ENCODE measurements at regions not wholly inside any gene's neighbourhood (a gene's known extent, or its start where the extent isn't known, plus 50 kb on each side); places are given as distances from the start of the nearest gene placed in this dataset.

GRCh38 chr4:115674485-115674884 lies 561.1 kb upstream of the NDST4 start:
- no peak for ATAC-seq
- Histone ChIP-seq H3K4me2 (no peak overlapping the region), H3K79me2 (replicated peaks; ENCODE audit: insufficient read depth) (no peaks in the 10 kb centered on the region)

More at GRCh38 chr4:115674485-115674884, 561.1 kb upstream of the NDST4 start:
- no peaks in the 10 kb centered on the region for H3K36me3 ChIP-seq (ENCODE audit: insufficient read depth)
- H3K4me1 ChIP-seq (ENCODE audit: insufficient read depth), result no peaks in the 10 kb centered on the region
- TF ChIP-seq STAT1 (IDR thresholded peaks at IDR 0.05; ENCODE audit: unreplicated experiment) (no peak), REST (IDR thresholded peaks at IDR 0.05; ENCODE audit: unreplicated experiment) (no peak), CTCF (conservative IDR thresholded peaks at IDR 0.05; ENCODE audit: low read depth in 2 of 2) (no peak), ZNF462 (CRISPR knock-in tag; IDR thresholded peaks at IDR 0.05) (no peak), ZNF114 (CRISPR knock-in tag; IDR thresholded peaks at IDR 0.05) (no peak), CREB1 (CRISPR knock-in tag; IDR thresholded peaks at IDR 0.05; ENCODE audit: low read depth) (no peak), ZNF331 (CRISPR knock-in tag; IDR thresholded peaks at IDR 0.05; ENCODE audit: low read depth) (no peak), POLR2AphosphoS5 (IDR thresholded peaks at IDR 0.05; ENCODE audit: low read depth) (no peak), EZH2phosphoT487 (IDR thresholded peaks at IDR 0.05; ENCODE audit: unreplicated experiment) (no peak), JUNB (IDR thresholded peaks at IDR 0.05; ENCODE audit: unreplicated experiment) (no peak), ETS1 (IDR thresholded peaks at IDR 0.05) (no peak), NANOG (IDR thresholded peaks at IDR 0.05; ENCODE audit: borderline replicate concordance) (no peak), EZH2 (IDR thresholded peaks at IDR 0.05; ENCODE audit: low read depth, unreplicated experiment) (no peak)
- Mint-ChIP-seq H3K27ac (no peak overlapping the region), H3K4me3 (no peak overlapping the region), H3K27me3 (ENCODE audit: insufficient read depth, low read depth, poor library complexity) (no peaks in the 10 kb centered on the region), H3K9me3 (peaks cover 4% of the 10 kb centered on the region; the same call in 2 of the 3 replicates), H3K4me1 (no peaks in the 10 kb centered on the region), H3K36me3 (ENCODE audit: low read depth) (peaks cover 7% of the 10 kb centered on the region; the same call in 1 of the 3 replicates)
- H3K27me3 ChIP-seq (ENCODE audit: insufficient read depth), result no peaks in the 10 kb centered on the region
- H3K27ac ChIP-seq (ENCODE audit: low read depth), result no peak overlapping the region
- no peak overlapping the region for H2AFZ ChIP-seq
- H3K9me2 ChIP-seq (ENCODE audit: insufficient read depth), result no peaks in the 10 kb centered on the region
- no peaks in the 10 kb centered on the region for H3F3A ChIP-seq (replicated peaks; ENCODE audit: low read depth)
- no peak for DNase-seq (ENCODE audit: low spot score)
- no peak overlapping the region for H3K4me3 ChIP-seq
- H4K20me1 ChIP-seq (replicated peaks; ENCODE audit: insufficient read depth), result no peaks in the 10 kb centered on the region

Measured in GM23338 (cell line).